ENCODE measurements at regions not wholly inside any gene's neighbourhood (a gene's known extent, or its start where the extent isn't known, plus 50 kb on each side); places are given as distances from the start of the nearest gene placed in this dataset.

- TF ChIP-seq POLR2A (IDR thresholded peaks at IDR 0.05; ENCODE audit: low read length) (no peak), GATA1 (IDR thresholded peaks at IDR 0.05; ENCODE audit: low read depth, low read length) (no peak)
Measured at GRCh38 chr14:44756554-44756953, 205.2 kb downstream of the KLHL28 start.

Data from erythroblast (primary cell).